Cardiac fibroblast (primary cell): ENCODE measurements at regions not wholly inside any gene's neighbourhood (a gene's known extent, or its start where the extent isn't known, plus 50 kb on each side); places are given as distances from the start of the nearest gene placed in this dataset.
A peak's percentile ranks its signal among the peaks of the same experiment; 100 is the strongest.
"Not testable (repeated sequence)": the region's sequence is repeated elsewhere in the genome, so short reads cannot be mapped to it uniquely, and the experiment has no call there.

Experiments
- DNase-seq, 2 donors: peaks; one replicate each; pipeline versions ENCODE4 v3.0.0 to v3.0.0-alpha.2; 2010; ENCODE audit warnings: low read depth in 2 of 2
- H3K4me3 ChIP-seq, 2 donors: replicated peaks in 1 of 2; 1 replicate in 1 of 2; 2 replicates in 1 of 2; pipeline ENCODE4 v1.5.1; 2011; ENCODE audit warnings: low read depth in 2 of 2, low read length in 2 of 2, mild to moderate bottlenecking in 2 of 2, moderate library complexity in 1 of 2
- TF ChIP-seq, protein P1 (sequence below): IDR thresholded peaks from one replicate; pipeline ENCODE4 v1.5.1; 2011; ENCODE audit warnings: low read depth, mild to moderate bottlenecking, low read length, inconsistent platforms

DNA sequence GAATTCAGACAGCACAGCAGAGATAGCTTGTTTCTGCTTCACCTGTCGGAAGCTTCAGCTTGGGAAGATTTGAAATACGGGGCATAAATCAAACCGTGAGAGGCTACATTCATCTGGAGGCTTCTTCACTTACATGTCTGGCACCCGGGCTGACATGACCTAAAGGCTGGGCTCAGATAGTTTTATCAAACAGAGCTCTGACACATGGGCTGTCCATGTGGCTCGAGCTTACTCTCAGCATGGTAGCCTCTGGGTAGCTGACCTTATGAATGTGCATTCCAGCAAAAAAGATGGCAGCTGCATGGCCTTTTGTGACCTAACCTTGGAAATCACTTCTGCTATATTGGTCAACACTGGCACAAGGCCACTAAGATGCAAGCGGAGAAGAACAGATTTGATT, 414.5 kb downstream of the NDFIP2 start:
- TF ChIP-seq, protein P1, sequence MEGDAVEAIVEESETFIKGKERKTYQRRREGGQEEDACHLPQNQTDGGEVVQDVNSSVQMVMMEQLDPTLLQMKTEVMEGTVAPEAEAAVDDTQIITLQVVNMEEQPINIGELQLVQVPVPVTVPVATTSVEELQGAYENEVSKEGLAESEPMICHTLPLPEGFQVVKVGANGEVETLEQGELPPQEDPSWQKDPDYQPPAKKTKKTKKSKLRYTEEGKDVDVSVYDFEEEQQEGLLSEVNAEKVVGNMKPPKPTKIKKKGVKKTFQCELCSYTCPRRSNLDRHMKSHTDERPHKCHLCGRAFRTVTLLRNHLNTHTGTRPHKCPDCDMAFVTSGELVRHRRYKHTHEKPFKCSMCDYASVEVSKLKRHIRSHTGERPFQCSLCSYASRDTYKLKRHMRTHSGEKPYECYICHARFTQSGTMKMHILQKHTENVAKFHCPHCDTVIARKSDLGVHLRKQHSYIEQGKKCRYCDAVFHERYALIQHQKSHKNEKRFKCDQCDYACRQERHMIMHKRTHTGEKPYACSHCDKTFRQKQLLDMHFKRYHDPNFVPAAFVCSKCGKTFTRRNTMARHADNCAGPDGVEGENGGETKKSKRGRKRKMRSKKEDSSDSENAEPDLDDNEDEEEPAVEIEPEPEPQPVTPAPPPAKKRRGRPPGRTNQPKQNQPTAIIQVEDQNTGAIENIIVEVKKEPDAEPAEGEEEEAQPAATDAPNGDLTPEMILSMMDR, result no peak
- no peak overlapping the region for H3K4me3 ChIP-seq
- no peak for DNase-seq

DNA sequence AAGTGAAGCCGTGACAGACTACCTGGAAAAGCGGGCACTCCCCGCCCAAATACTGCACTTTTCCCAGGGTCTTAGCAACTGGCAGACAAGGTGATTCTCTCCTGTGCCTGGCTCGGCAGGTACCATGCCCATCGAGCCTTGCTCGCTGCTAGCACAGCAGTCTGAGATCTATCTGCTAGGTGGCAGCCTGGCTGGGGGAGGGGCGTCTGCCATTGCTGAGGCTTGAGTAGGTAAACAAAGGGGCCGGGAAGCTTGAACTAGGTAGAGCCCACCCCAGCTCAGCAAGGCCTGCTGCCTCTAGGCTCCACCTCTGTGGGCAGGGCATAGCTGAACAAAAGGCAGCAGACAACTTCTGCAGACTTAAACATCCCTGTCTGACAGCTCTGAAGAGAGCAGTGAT, 406.3 kb downstream of the NDFIP2 start:
- H3K4me3 ChIP-seq, DNase-seq: not testable (repeated sequence)

DNA sequence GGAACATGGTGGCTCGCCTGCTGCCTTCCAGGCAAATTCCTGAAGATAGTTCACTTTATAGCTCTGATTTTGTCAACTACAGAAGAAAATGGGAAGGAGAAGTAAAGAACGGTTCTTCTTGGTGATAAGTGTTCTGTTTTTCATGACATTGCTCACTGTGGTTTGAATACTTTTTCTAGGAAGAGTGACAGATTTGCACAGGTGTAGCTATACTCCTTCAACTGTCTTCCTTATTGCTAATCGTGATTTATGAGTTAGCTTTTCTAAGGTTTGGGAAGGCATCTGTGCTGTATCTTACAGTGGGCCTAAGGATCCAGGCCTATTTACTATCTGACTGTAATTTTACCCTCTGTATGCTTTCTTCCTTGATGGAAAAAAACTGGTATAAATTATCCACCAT, 405.6 kb downstream of the NDFIP2 start:
- TF ChIP-seq, protein P1, result no peak
- H3K4me3 ChIP-seq, result no peak overlapping the region
- no peak for DNase-seq

DNA sequence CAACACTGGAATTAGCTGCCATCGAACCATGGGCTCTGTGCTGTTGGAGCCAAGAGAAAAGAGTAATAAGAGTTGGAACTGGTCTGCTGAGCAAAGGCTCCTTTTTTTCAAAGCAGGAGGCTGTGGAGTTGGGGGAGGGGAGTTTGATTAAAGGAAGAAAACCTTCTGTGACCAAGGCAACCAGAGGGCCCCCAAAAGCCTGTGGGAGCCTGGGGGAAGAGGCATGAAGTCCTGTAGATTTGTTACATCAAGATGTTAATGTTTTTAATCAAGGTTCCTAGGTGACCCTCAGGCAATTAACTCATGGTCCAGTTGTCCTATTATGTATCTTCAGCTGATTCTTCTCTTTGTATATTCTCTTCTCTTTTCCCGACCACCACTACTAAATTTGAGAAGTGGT, 403.9 kb downstream of the NDFIP2 start:
- H3K4me3 ChIP-seq, result no peak overlapping the region
- TF ChIP-seq, protein P1, result no peak
- no peak for DNase-seq

DNA sequence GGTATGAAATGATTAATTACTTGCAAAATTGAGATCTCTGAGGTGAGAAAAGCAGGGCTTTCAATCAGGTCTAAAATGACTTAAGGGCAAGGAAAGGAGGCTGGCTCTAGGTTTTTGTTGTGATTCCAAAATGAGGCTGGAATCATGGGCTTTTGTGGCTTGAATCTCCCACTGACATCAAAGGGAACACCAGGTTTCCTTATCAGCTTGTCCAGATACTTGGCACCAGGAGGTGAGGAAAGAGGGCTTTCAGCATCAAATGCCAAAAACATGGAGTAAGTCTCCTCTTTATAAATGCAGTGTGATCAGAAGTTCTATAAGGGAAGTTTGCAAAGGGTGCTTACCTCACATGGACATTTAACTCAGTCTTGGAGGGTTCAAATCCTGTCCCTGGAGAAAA, 402.3 kb downstream of the NDFIP2 start:
- no peak for DNase-seq
- H3K4me3 ChIP-seq, result no peak overlapping the region
- TF ChIP-seq, protein P1, result no peak

DNA sequence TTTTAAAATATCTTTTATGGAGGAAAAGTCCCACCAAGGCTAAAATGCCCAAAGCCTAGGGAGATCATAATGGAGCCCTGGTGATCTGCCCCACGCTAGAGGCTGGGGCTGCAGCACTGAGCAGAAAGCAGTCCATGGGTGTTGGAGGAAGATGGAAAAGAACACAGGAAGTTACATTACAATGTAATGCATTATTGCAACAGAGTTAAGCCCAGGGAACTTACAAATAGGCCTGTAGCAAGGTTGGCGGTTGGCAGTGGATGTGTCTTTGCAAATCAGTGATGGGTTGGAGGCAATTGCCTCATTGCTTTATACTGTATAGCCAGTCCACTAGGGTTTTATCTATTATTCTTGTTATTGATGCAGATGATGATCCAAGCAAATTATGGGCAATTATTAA, 399.9 kb downstream of the NDFIP2 start:
- TF ChIP-seq, protein P1, result no peak
- peak; percentile 41 to 43 for DNase-seq
- no peak overlapping the region for H3K4me3 ChIP-seq

DNA sequence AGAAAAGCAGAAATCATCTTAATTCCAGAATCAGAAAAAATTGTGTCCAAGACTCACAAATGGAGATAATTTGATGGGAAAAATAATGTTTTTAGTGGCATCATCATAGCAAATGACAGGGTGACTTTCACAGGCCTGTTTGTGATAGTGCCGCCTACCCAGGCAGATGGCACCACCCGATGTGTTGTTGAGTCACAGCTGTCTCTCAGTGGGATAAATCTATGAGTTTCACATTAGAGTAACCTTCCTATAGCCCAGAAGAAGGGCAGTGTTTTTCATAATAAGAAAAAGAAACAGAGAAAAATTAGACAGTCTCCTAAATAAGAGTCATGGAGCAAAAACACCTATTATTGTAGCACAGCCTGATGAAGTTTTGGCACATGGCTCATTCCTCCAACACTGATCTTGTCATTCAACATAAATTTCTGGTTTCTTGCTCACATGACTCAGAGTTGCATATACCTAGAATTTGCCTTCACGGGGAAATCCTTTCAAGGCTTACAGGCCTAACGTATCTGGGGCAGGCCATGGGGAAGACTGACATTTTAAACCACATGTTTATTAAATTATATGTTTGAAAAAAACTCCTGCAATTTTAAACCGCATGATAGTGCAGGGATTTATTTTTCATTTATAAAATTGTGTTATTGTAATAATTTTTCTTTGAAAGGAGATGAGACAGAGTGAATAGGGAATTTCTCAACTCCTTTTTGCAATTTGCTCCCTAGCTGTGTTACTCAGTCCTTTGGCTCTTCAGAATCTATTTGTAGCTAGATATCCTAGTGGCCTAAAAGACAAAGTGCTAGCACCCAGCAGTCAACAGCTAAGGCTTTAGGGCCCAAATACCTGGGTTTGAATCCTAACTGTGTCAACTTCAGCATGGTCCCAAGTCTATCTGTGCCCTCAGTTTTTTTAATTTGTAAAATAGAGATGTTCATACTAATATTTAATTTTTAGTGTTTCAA, 393.7 kb downstream of the NDFIP2 start:
- DNase-seq, result peak in 1 of 2 donors; percentile 35
- no peak overlapping the region for H3K4me3 ChIP-seq
- TF ChIP-seq, protein P1, result no peak
